ENCODE measurements at regions not wholly inside any gene's neighbourhood (a gene's known extent, or its start where the extent isn't known, plus 50 kb on each side); places are given as distances from the start of the nearest gene placed in this dataset.
"Not testable (repeated sequence)": the region's sequence is repeated elsewhere in the genome, so short reads cannot be mapped to it uniquely, and the experiment has no call there.

- intact Hi-C loops (cut with DNase I): no loop called here
- DNase-seq (ENCODE audit: low spot score): no peak
Observed at GRCh38 chr13:90492872-90493271, 854.6 kb upstream of the MIR17HG start.

GRCh38 chr13:90493667-90494066 is 853.8 kb upstream of the MIR17HG start:
- intact Hi-C loops (cut with DNase I): no loop called here
- DNase-seq (ENCODE audit: low spot score): no peak

GRCh38 chr13:90494849-90495248 is 852.6 kb upstream of the MIR17HG start:
- intact Hi-C loops (cut with DNase I): not testable (repeated sequence)

GRCh38 chr13:90498096-90498495 is 849.4 kb upstream of the MIR17HG start:
- DNase-seq (ENCODE audit: low spot score): no peak
- intact Hi-C loops (cut with DNase I): no loop called here

More at GRCh38 chr13:90494849-90495248, 852.6 kb upstream of the MIR17HG start:
- peak; percentile 58 for DNase-seq (ENCODE audit: low spot score)

- no peak for DNase-seq (ENCODE audit: low spot score)
- intact Hi-C loops (cut with DNase I): no loop called here
Observed at GRCh38 chr13:90498816-90499215, 848.7 kb upstream of the MIR17HG start.

- intact Hi-C loops (cut with DNase I): no loop called here
- DNase-seq (ENCODE audit: low spot score): no peak
Observed at GRCh38 chr13:90500569-90500968, 846.9 kb upstream of the MIR17HG start.

GRCh38 chr13:90502153-90502552 is 845.3 kb upstream of the MIR17HG start:
- intact Hi-C loops (cut with DNase I): no loop called here
- no peak for DNase-seq (ENCODE audit: low spot score)

- intact Hi-C loops (cut with DNase I): no loop called here
- DNase-seq (ENCODE audit: low spot score): no peak
Observed at GRCh38 chr13:90502762-90503161, 844.7 kb upstream of the MIR17HG start.

- intact Hi-C loops (cut with DNase I): no loop called here
- no peak for DNase-seq (ENCODE audit: low spot score)
Observed at GRCh38 chr13:90510319-90510718, 837.2 kb upstream of the MIR17HG start.

- intact Hi-C loops (cut with DNase I): no loop called here
- DNase-seq (ENCODE audit: low spot score): no peak
Observed at GRCh38 chr13:90511903-90512302, 835.6 kb upstream of the MIR17HG start.

- intact Hi-C loops (cut with DNase I); DNase-seq (ENCODE audit: low spot score): not testable (repeated sequence)
Observed at GRCh38 chr13:90514712-90515111, 832.8 kb upstream of the MIR17HG start.

GRCh38 chr13:90518417-90518816 is 829.1 kb upstream of the MIR17HG start:
- intact Hi-C loops (cut with DNase I): no loop called here
- no peak for DNase-seq (ENCODE audit: low spot score)

GRCh38 chr13:90519157-90519556 is 828.3 kb upstream of the MIR17HG start:
- intact Hi-C loops (cut with DNase I): no loop called here
- DNase-seq (ENCODE audit: low spot score): no peak

- no peak for DNase-seq (ENCODE audit: low spot score)
- intact Hi-C loops (cut with DNase I): no loop called here
Observed at GRCh38 chr13:90526711-90527110, 820.8 kb upstream of the MIR17HG start.

- intact Hi-C loops (cut with DNase I): no loop called here
- no peak for DNase-seq (ENCODE audit: low spot score)
Observed at GRCh38 chr13:90531744-90532143, 815.7 kb upstream of the MIR17HG start.

GRCh38 chr13:90532861-90533492 is 814.5 kb upstream of the MIR17HG start:
- no peak for DNase-seq (ENCODE audit: low spot score)
- intact Hi-C loops (cut with DNase I): no loop called here

- intact Hi-C loops (cut with DNase I): no loop called here
- DNase-seq (ENCODE audit: low spot score): no peak
Observed at GRCh38 chr13:90533866-90534265, 813.6 kb upstream of the MIR17HG start.

GRCh38 chr13:90534617-90535370 is 812.7 kb upstream of the MIR17HG start:
- intact Hi-C loops (cut with DNase I): no loop called here

GRCh38 chr13:90535421-90535820 is 812.1 kb upstream of the MIR17HG start:
- intact Hi-C loops (cut with DNase I): no loop called here
- DNase-seq (ENCODE audit: low spot score): no peak

More at GRCh38 chr13:90534617-90535370, 812.7 kb upstream of the MIR17HG start:
- no peak for DNase-seq (ENCODE audit: low spot score)

- DNase-seq (ENCODE audit: low spot score): no peak
- intact Hi-C loops (cut with DNase I): no loop called here
Observed at GRCh38 chr13:90538063-90538462, 809.4 kb upstream of the MIR17HG start.

- intact Hi-C loops (cut with DNase I): no loop called here
- no peak for DNase-seq (ENCODE audit: low spot score)
Observed at GRCh38 chr13:90541346-90541745, 806.1 kb upstream of the MIR17HG start.

All from posterior vena cava (tissue), 2 donors.